SK-N-SH treated with all-trans-retinoic acid at 6 μM for 48 hours (cell line): ENCODE measurements at regions not wholly inside any gene's neighbourhood (a gene's known extent, or its start where the extent isn't known, plus 50 kb on each side); places are given as distances from the start of the nearest gene placed in this dataset.

Experiments
- ARNTL ChIP-seq: fragments of 450-650 bp; formaldehyde crosslinking; IDR thresholded peaks from 2 replicates; pipeline ENCODE4 v1.5.0; 2020; ENCODE audit warnings: low read depth, mild to moderate bottlenecking, moderate library complexity, borderline replicate concordance
- ESRRG ChIP-seq: fragments of 250-450 bp; sonication (Bioruptor Pico); IDR thresholded peaks from 2 replicates; pipeline ENCODE4 v1.6.1; 2021; ENCODE audit warnings: mild to moderate bottlenecking
- ISL1 ChIP-seq: fragments of 250-450 bp; sonication (Bioruptor Pico); IDR thresholded peaks from 2 replicates; pipeline ENCODE4 v2.1.2; 2022; ENCODE audit warnings: mild to moderate bottlenecking, moderate library complexity
- RARB ChIP-seq: fragments of 250-450 bp; sonication (Bioruptor Pico); IDR thresholded peaks from 2 replicates; pipeline ENCODE4 v1.8.0; 2021; ENCODE audit warnings: mild to moderate bottlenecking, moderate library complexity
- SNAI2 ChIP-seq: fragments of 250-450 bp; sonication (Bioruptor Pico); IDR thresholded peaks from 2 replicates; pipeline ENCODE4 v1.5.0; 2020; ENCODE audit warnings: mild to moderate bottlenecking, moderate library complexity
- TCF4 ChIP-seq: fragments of 250-450 bp; sonication (Bioruptor Pico); IDR thresholded peaks from 2 replicates; pipeline ENCODE4 v1.8.0; 2021; ENCODE audit warnings: mild to moderate bottlenecking, moderate library complexity, borderline replicate concordance
- TOX ChIP-seq: fragments of 250-450 bp; sonication (Bioruptor Pico); IDR thresholded peaks from 2 replicates; pipeline ENCODE4 v1.8.0; 2021; ENCODE audit warnings: mild to moderate bottlenecking, moderate library complexity, borderline replicate concordance
- ZNF8 ChIP-seq: fragments of 450-650 bp; formaldehyde crosslinking; IDR thresholded peaks from 2 replicates; pipeline ENCODE4 v1.5.0; 2020; ENCODE audit warnings: mild to moderate bottlenecking, moderate library complexity
- TF ChIP-seq, protein P1 (sequence below): fragments of 250-450 bp; sonication (Bioruptor Pico); IDR thresholded peaks from 2 replicates; pipeline ENCODE4 v1.8.0; 2020; ENCODE audit warnings: mild to moderate bottlenecking, moderate library complexity, borderline replicate concordance
- TF ChIP-seq, protein P2 (sequence below): fragments of 250-450 bp; sonication (Bioruptor Pico); IDR thresholded peaks from 2 replicates; pipeline ENCODE4 v1.8.0; 2021; ENCODE audit warnings: low read depth, mild to moderate bottlenecking, moderate library complexity, borderline replicate concordance
- TF ChIP-seq, protein P3 (sequence below): fragments of 250-450 bp; sonication (Bioruptor Pico); IDR thresholded peaks from 2 replicates; pipeline ENCODE4 v1.5.1; 2020; ENCODE audit warnings: low read depth, mild to moderate bottlenecking, moderate library complexity

DNA sequence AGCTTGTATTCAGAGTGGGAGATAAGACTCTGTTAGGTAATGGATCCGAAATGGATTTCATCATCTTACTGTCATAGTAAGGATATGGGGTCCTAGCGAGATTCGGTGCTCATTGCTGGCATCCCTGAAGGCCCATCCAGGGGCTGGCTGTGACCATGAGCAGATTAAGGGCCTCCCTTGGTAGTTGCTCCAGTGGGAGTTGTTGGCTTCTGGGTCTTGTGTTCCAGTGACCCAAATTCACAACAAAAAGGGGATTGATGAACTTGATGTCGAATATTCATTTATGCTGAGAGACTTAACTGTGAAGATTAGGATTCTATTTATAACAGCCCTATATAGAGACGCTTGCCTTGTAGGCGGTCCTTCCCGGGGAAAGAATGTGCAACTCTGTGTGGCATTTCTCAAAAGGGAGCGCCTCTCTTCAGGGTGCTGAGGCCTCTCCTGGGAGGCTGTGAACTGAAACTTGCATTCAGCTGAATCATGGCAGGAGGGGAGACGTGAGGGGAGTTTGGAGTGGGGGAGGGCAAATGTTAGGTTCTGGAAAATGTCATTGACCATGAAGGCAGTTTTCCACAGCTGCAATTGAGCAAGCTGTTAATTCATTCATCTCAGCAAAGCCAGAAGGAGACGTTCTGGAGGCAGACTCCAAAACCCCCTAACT lies 233.1 kb upstream of the FZD8 start:
- TF ChIP-seq, protein P1, sequence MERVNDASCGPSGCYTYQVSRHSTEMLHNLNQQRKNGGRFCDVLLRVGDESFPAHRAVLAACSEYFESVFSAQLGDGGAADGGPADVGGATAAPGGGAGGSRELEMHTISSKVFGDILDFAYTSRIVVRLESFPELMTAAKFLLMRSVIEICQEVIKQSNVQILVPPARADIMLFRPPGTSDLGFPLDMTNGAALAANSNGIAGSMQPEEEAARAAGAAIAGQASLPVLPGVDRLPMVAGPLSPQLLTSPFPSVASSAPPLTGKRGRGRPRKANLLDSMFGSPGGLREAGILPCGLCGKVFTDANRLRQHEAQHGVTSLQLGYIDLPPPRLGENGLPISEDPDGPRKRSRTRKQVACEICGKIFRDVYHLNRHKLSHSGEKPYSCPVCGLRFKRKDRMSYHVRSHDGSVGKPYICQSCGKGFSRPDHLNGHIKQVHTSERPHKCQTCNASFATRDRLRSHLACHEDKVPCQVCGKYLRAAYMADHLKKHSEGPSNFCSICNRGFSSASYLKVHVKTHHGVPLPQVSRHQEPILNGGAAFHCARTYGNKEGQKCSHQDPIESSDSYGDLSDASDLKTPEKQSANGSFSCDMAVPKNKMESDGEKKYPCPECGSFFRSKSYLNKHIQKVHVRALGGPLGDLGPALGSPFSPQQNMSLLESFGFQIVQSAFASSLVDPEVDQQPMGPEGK (CRISPR knock-in tag) = no peak
- no peak for TF ChIP-seq ZNF8 (CRISPR knock-in tag)
- TF ChIP-seq TCF4 (CRISPR knock-in tag) = no peak
- TF ChIP-seq, protein P2, sequence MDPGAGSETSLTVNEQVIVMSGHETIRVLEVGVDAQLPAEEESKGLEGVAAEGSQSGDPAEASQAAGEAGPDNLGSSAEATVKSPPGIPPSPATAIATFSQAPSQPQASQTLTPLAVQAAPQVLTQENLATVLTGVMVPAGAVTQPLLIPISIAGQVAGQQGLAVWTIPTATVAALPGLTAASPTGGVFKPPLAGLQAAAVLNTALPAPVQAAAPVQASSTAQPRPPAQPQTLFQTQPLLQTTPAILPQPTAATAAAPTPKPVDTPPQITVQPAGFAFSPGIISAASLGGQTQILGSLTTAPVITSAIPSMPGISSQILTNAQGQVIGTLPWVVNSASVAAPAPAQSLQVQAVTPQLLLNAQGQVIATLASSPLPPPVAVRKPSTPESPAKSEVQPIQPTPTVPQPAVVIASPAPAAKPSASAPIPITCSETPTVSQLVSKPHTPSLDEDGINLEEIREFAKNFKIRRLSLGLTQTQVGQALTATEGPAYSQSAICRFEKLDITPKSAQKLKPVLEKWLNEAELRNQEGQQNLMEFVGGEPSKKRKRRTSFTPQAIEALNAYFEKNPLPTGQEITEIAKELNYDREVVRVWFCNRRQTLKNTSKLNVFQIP = no peak
- no peak for TF ChIP-seq ARNTL
- no peak for TF ChIP-seq SNAI2 (CRISPR knock-in tag)
- TF ChIP-seq TOX (CRISPR knock-in tag) = no peak
- no peak for TF ChIP-seq ISL1
- TF ChIP-seq ESRRG (CRISPR knock-in tag) = no peak
- TF ChIP-seq RARB (CRISPR knock-in tag) = no peak
- TF ChIP-seq, protein P3, sequence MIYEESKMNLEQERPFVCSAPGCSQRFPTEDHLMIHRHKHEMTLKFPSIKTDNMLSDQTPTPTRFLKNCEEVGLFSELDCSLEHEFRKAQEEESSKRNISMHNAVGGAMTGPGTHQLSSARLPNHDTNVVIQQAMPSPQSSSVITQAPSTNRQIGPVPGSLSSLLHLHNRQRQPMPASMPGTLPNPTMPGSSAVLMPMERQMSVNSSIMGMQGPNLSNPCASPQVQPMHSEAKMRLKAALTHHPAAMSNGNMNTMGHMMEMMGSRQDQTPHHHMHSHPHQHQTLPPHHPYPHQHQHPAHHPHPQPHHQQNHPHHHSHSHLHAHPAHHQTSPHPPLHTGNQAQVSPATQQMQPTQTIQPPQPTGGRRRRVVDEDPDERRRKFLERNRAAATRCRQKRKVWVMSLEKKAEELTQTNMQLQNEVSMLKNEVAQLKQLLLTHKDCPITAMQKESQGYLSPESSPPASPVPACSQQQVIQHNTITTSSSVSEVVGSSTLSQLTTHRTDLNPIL (CRISPR knock-in tag) = no peak
